HG03558 (cell line): ENCODE measurements at regions not wholly inside any gene's neighbourhood (a gene's known extent, or its start where the extent isn't known, plus 50 kb on each side); places are given as distances from the start of the nearest gene placed in this dataset.

Experiments
- ATAC-seq: cut with Tn5 transposase; IDR thresholded peaks from one replicate; pipeline ENCODE4 v1.9.1; 2021; ENCODE audit warnings: moderate number of reproducible peaks; ENCODE audit not compliant: unreplicated experiment; ENCODE audit errors: extremely low read depth

DNA sequence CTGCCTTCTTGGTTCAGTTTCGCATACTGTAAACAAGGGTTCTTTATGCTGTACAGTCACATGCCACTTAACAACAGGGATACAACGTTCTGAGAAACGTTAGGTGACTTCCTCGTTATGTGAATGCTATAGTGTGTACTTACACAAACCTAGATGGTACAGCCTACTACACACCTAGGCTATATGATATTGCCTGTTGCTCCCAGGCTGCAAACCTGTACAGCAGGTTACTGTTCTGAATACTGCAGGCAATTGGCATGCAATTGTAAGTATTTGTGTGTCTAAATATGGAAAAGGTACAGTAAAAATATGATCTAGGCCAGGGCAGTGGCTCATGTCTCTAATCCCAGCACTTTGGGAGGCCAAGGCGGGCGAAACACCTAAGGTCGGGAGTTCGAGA lies 85.7 kb upstream of the PRDM11 start:
- ATAC-seq, result no peak

DNA sequence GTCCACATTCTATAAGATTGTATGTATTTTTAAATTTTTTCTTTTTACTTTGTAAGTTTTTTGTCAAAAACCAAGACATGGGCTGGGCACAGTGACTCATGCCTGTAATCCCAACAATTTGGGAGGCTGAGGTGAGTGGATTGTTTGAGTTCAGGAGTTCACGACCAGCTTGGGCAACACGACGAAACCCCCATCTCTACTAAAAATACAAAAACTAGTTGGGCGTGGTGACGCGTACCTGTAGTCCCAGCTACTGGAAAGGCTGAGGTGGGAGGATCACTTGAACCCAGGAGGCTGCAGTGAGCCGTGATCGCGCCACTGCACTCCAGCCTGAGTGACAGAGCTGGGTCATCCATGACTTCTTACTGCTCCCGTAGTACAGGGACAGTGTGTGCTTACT lies 84.8 kb upstream of the PRDM11 start:
- no peak for ATAC-seq

DNA sequence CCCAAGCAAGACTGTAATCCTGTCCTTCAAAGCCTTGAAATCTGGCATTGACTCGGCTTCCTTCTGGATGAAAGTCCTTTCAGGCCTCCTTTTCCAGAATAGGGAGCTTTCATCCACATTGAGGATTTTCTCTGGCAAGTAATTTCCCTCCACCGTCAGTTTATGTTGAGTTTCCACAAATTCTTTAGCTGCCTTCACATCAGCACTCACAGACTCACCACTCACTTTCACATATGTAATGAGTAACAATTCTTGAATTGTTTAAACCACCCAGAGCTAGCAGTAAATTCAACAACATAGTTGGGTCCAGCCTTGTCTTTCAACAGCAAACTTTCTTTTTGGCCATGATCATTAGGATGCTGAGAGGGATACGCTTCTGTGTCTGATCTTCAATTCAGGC lies 84.3 kb upstream of the PRDM11 start:
- no peak for ATAC-seq

DNA sequence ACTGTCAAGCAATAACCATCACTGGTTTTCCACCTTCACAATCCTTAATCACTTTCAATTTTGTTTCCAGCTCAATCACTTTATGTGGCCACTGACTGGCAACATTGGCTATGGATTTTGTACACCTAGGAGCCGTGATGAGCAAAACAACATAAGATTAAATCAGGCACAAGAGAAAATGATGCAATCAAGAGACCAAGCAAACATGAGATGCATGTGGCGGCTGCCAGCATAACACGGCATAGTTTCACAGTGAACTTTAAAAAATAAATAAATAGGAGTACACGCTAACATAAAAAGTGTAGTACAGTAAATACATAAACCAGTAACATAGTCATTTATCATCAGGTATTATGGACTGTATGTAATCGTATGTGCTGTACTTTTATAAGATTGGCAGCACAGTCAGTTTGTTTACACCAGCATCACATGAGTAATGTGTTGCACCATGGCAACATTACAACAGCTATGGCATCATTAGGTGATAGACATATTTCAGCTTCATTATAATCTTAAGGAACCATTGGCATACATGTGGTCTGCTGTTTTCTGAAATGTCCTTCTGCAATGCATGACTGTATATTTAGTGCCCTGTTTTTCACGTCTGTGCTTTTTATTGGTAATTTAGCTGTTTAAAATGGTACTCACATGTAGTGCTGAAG lies 83.3 kb upstream of the PRDM11 start:
- no peak for ATAC-seq

- ATAC-seq, result no peak
These were observed 82.8 kb upstream of the PRDM11 start for GRCh38 chr11:45063669-45064068.

- ATAC-seq, result no peak
These were observed 78.5 kb upstream of the PRDM11 start for GRCh38 chr11:45067966-45068365.

DNA sequence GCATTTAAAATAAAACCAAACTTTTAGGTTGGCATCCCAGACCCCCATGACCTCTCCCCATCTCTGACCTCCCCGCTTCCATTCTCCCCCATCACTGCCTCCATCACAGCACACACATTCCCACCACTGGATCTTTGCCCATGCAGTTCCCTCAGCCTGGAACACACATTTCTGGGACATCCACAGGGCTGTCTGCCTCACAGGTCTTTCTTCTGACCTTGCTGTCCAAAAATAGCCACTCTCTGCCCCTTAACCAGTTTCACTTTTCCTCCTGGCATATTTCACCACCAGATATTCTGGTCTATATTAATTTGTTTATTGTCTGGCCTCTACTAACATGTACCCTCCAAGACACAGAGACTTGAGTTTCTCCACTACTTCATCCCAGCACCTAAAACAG lies 75.2 kb upstream of the PRDM11 start:
- ATAC-seq, result no peak

- ATAC-seq, result no peak
These were observed 72.7 kb upstream of the PRDM11 start for GRCh38 chr11:45073685-45074141.

GRCh38 chr11:45075519-45075918 lies 70.9 kb upstream of the PRDM11 start:
- no peak for ATAC-seq

- no peak for ATAC-seq
These were observed 70.5 kb upstream of the PRDM11 start for GRCh38 chr11:45075952-45076351.

GRCh38 chr11:45076761-45077160 lies 69.7 kb upstream of the PRDM11 start:
- ATAC-seq, result no peak

GRCh38 chr11:45078236-45079074 lies 68.0 kb upstream of the PRDM11 start:
- ATAC-seq, result no peak

DNA sequence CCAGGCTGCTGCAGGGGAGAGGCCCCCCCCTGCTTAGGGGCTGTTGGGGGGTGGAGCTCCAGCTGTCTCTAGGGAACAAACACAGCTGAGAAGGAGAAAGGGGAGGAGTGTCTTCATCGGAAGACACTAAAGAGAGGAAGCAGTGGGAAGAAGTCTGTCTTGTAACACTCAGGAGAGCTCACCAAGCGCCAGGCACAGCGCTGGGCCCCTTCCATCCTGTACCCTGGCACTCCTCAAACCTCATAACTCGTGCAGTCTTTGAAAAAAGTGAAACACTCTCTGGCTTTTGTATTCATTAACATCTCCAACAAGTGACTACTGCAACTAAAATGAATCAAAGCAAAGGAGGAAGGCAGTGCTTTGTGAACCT lies 67.4 kb upstream of the PRDM11 start:
- ATAC-seq, result no peak

- ATAC-seq, result no peak
These were observed 66.9 kb upstream of the PRDM11 start for GRCh38 chr11:45079567-45079942.

GRCh38 chr11:45079943-45080719 lies 66.3 kb upstream of the PRDM11 start:
- no peak for ATAC-seq

GRCh38 chr11:45082744-45083543 lies 63.5 kb upstream of the PRDM11 start:
- no peak for ATAC-seq

- no peak for ATAC-seq
These were observed 62.8 kb upstream of the PRDM11 start for GRCh38 chr11:45083544-45084087.

- no peak for ATAC-seq
These were observed 60.6 kb upstream of the PRDM11 start for GRCh38 chr11:45085646-45086501.

- no peak for ATAC-seq
These were observed 59.9 kb upstream of the PRDM11 start for GRCh38 chr11:45086526-45086925.
